Motor neuron (in vitro differentiated cells): ENCODE measurements at regions not wholly inside any gene's neighbourhood (a gene's known extent, or its start where the extent isn't known, plus 50 kb on each side); places are given as distances from the start of the nearest gene placed in this dataset.
A peak's percentile ranks its signal among the peaks of the same experiment; 100 is the strongest.

Experiments
- ATAC-seq, 8 experiments: fragments of 200-7000 bp; cut with Tn5 transposase; replicated peaks in 6 of 8; 2 replicates each; pipeline ENCODE4 v1.8.0; 2021; ENCODE audit warnings: mild to moderate bottlenecking in 8 of 8, moderate library complexity in 8 of 8
- H3K27ac ChIP-seq, 2 donors: fragments of 250-450 bp; sonication (Bioruptor Pico); 2 replicates each; pipeline ENCODE4 v1.9.0; 2021; ENCODE audit warnings: antibody characterized with exemption in 2 of 2, mild to moderate bottlenecking in 2 of 2, moderate library complexity in 1 of 2
- H3K4me1 ChIP-seq, 2 donors: fragments of 250-450 bp; sonication (Bioruptor Pico); replicated peaks in 1 of 2; 2 replicates each; pipeline ENCODE4 v1.6.1; 2021; ENCODE audit warnings: antibody characterized with exemption in 2 of 2, mild to moderate bottlenecking in 2 of 2, moderate library complexity in 1 of 2
- H3K4me3 ChIP-seq, 5 donors: fragments of 250-450 bp; sonication (Bioruptor Pico); 2 replicates each; pipeline ENCODE4 v1.9.0; 2021; ENCODE audit warnings: antibody characterized with exemption in 5 of 5, mild to moderate bottlenecking in 5 of 5, moderate library complexity in 4 of 5
- WGBS, 10 experiments: fragments of 450-650 bp; shearing (Covaris generic); methylation state at CpG; one replicate each; pipeline ENCODE4 v1.0.0; 2022; 5-methylcytosine and 5-hydroxymethylcytosine counted together
- in situ Hi-C, 9 experiments: fragments of 400-800 bp; cut with MboI; loops; one replicate each; pipeline ENCODE4 v1.15.0; 2021; ENCODE audit warnings: low sequenced_read_pairs in 9 of 9, low pct_unique_long_range_greater_than_20kb in 2 of 9; ENCODE audit not compliant: unreplicated experiment in 9 of 9

GRCh38 chr3:80451393-80451792, 683.6 kb upstream of the ROBO1 start:
- peaks cover 0 to 12% of the 10 kb centered on the region in 2 donors for H3K4me1 ChIP-seq
- H3K27ac ChIP-seq: no peak overlapping the region
- no peak overlapping the region for H3K4me3 ChIP-seq
- in situ Hi-C loops: no loop called here
- no peak for ATAC-seq

- no peak overlapping the region for H3K27ac ChIP-seq
- no peaks in the 10 kb centered on the region for H3K4me1 ChIP-seq
- ATAC-seq: no peak
- WGBS, 10 experiments: 11 to 100% (median 63%) methylated on average over 1 to 5 of the region's 5 CpGs
- no peak overlapping the region for H3K4me3 ChIP-seq
- in situ Hi-C loops: no loop called here
Measured at GRCh38 chr3:80445641-80446040, 677.8 kb upstream of the ROBO1 start.

GRCh38 chr3:80445053-80445452, 677.3 kb upstream of the ROBO1 start:
- in situ Hi-C loops: no loop called here

GRCh38 chr3:80439490-80439889, 671.7 kb upstream of the ROBO1 start:
- Histone ChIP-seq H3K27ac (no peak overlapping the region), H3K4me1 (peaks cover 0 to 2% of the 10 kb centered on the region in 2 donors), H3K4me3 (no peak overlapping the region)
- in situ Hi-C loops: no loop called here
- WGBS, 10 experiments: 13 to 82% (median 39%) methylated on average over 1 to 4 of the region's 4 CpGs; no CpG with 5 or more reads in 1 of the 10 experiments
- peak in 3 of 8 experiments; percentile 22 to 62 (median 61) for ATAC-seq

More at GRCh38 chr3:80445053-80445452, 677.3 kb upstream of the ROBO1 start:
- Histone ChIP-seq H3K27ac (no peak overlapping the region), H3K4me1 (no peaks in the 10 kb centered on the region), H3K4me3 (no peak overlapping the region)
- ATAC-seq: no peak
- 0 to 100% (median 83%) methylated on average over 1 of the region's 1 CpG; no CpG with 5 or more reads in 4 of the 10 experiments for WGBS, 10 experiments

- no peak overlapping the region for H3K4me3 ChIP-seq
- in situ Hi-C loops: no loop called here
- no peak overlapping the region for H3K27ac ChIP-seq
- no peak for ATAC-seq
- peaks cover 0 to under 1% of the 10 kb centered on the region in 2 donors for H3K4me1 ChIP-seq
- WGBS, 10 experiments: 7 to 89% (median 70%) methylated on average over 2 to 3 of the region's 3 CpGs; no CpG with 5 or more reads in 1 of the 10 experiments
Measured at GRCh38 chr3:80434366-80434765, 666.6 kb upstream of the ROBO1 start.

GRCh38 chr3:80424951-80425350, 657.2 kb upstream of the ROBO1 start:
- H3K27ac ChIP-seq: no peak overlapping the region
- in situ Hi-C loops: no loop called here
- 0 to 68% (median 33%) methylated on average over 1 to 2 of the region's 2 CpGs for WGBS, 10 experiments
- H3K4me3 ChIP-seq: no peak overlapping the region
- ATAC-seq: no peak
- no peaks in the 10 kb centered on the region for H3K4me1 ChIP-seq

GRCh38 chr3:80408030-80408721, 640.4 kb upstream of the ROBO1 start:
- Histone ChIP-seq H3K4me1 (peaks cover 0 to 13% of the 10 kb centered on the region in 2 donors), H3K4me3 (no peak overlapping the region), H3K27ac (no peak overlapping the region)
- peak in 4 of 8 experiments; percentile 38 to 68 (median 66) for ATAC-seq
- WGBS, 10 experiments: 6 to 100% (median 58%) methylated on average over 2 to 7 of the region's 7 CpGs; no CpG with 5 or more reads in 1 of the 10 experiments
- in situ Hi-C loops: no loop called here

GRCh38 chr3:80405618-80406017, 637.8 kb upstream of the ROBO1 start:
- in situ Hi-C loops: no loop called here
- ATAC-seq: no peak
- Histone ChIP-seq H3K27ac (no peak overlapping the region), H3K4me3 (no peak overlapping the region), H3K4me1 (peaks cover 0 to 13% of the 10 kb centered on the region in 2 donors)
- 10 to 94% (median 64%) methylated on average over 2 to 5 of the region's 5 CpGs; no CpG with 5 or more reads in 2 of the 10 experiments for WGBS, 10 experiments

- ATAC-seq: no peak
- in situ Hi-C loops: no loop called here
Measured at GRCh38 chr3:80395023-80395422, 627.2 kb upstream of the ROBO1 start.

GRCh38 chr3:80391573-80391972, 623.8 kb upstream of the ROBO1 start:
- in situ Hi-C loops: no loop called here
- no peak overlapping the region for H3K27ac ChIP-seq
- no peak overlapping the region for H3K4me3 ChIP-seq
- ATAC-seq: no peak
- no peaks in the 10 kb centered on the region for H3K4me1 ChIP-seq

More at GRCh38 chr3:80395023-80395422, 627.2 kb upstream of the ROBO1 start:
- H3K27ac ChIP-seq: no peak overlapping the region
- no peaks in the 10 kb centered on the region for H3K4me1 ChIP-seq
- 17 to 92% (median 67%) methylated on average over 1 to 5 of the region's 5 CpGs; no CpG with 5 or more reads in 1 of the 10 experiments for WGBS, 10 experiments
- no peak overlapping the region for H3K4me3 ChIP-seq

- Histone ChIP-seq H3K27ac (no peak overlapping the region), H3K4me3 (no peak overlapping the region), H3K4me1 (no peaks in the 10 kb centered on the region)
- no peak for ATAC-seq
- 29 to 92% (median 60%) methylated on average over 1 to 2 of the region's 5 CpGs; no CpG with 5 or more reads in 5 of the 10 experiments for WGBS, 10 experiments
- in situ Hi-C loops: no loop called here
Measured at GRCh38 chr3:80384811-80385210, 617.0 kb upstream of the ROBO1 start.

- in situ Hi-C loops: no loop called here
- no peak overlapping the region for H3K27ac ChIP-seq
- no peak overlapping the region for H3K4me3 ChIP-seq
- WGBS, 10 experiments: 13 to 100% (median 84%) methylated on average over 1 of the region's 1 CpG
- H3K4me1 ChIP-seq: no peaks in the 10 kb centered on the region
- ATAC-seq: no peak
Measured at GRCh38 chr3:80374423-80374822, 606.6 kb upstream of the ROBO1 start.

- WGBS, 10 experiments: 0 to 89% (median 79%) methylated on average over 3 to 4 of the region's 4 CpGs
- in situ Hi-C loops: no loop called here
- ATAC-seq: peak in 1 of 8 experiments; percentile 15
Measured at GRCh38 chr3:80368616-80369015, 600.8 kb upstream of the ROBO1 start.

More at GRCh38 chr3:80368616-80369015, 600.8 kb upstream of the ROBO1 start:
- H3K4me1 ChIP-seq: no peaks in the 10 kb centered on the region
- no peak overlapping the region for H3K4me3 ChIP-seq
- no peak overlapping the region for H3K27ac ChIP-seq
